ENCODE measurements at regions not wholly inside any gene's neighbourhood (a gene's known extent, or its start where the extent isn't known, plus 50 kb on each side); places are given as distances from the start of the nearest gene placed in this dataset.

GRCh38 chr12:66848967-66849366, 170.1 kb upstream of the GRIP1 start:
- no peak for DNase-seq (ENCODE audit: extremely low read depth in 1 of 2, low read depth in 1 of 2)

GRCh38 chr12:66851134-66851533, 172.3 kb upstream of the GRIP1 start:
- DNase-seq (ENCODE audit: extremely low read depth in 1 of 2, low read depth in 1 of 2), result no peak

- DNase-seq (ENCODE audit: extremely low read depth in 1 of 2, low read depth in 1 of 2), result no peak
These were observed 173.2 kb upstream of the GRIP1 start for GRCh38 chr12:66852091-66852490.

GRCh38 chr12:66852765-66853164, 173.9 kb upstream of the GRIP1 start:
- no peak for DNase-seq (ENCODE audit: extremely low read depth in 1 of 2, low read depth in 1 of 2)

GRCh38 chr12:66859751-66860440, 181.0 kb upstream of the GRIP1 start:
- no peak for DNase-seq (ENCODE audit: extremely low read depth in 1 of 2, low read depth in 1 of 2)

GRCh38 chr12:66860752-66861750, 182.2 kb upstream of the GRIP1 start:
- DNase-seq (ENCODE audit: extremely low read depth in 1 of 2, low read depth in 1 of 2), result peak in 1 of 2 donors; percentile 29

- no peak for DNase-seq (ENCODE audit: extremely low read depth in 1 of 2, low read depth in 1 of 2)
These were observed 183.6 kb upstream of the GRIP1 start for GRCh38 chr12:66862356-66862985.

GRCh38 chr12:66863276-66863675, 184.4 kb upstream of the GRIP1 start:
- no peak for DNase-seq (ENCODE audit: extremely low read depth in 1 of 2, low read depth in 1 of 2)

- no peak for DNase-seq (ENCODE audit: extremely low read depth in 1 of 2, low read depth in 1 of 2)
These were observed 199.0 kb upstream of the GRIP1 start for GRCh38 chr12:66877925-66878324.

GRCh38 chr12:66879409-66879808, 200.5 kb upstream of the GRIP1 start:
- no peak for DNase-seq (ENCODE audit: extremely low read depth in 1 of 2, low read depth in 1 of 2)

- no peak for DNase-seq (ENCODE audit: extremely low read depth in 1 of 2, low read depth in 1 of 2)
These were observed 202.5 kb upstream of the GRIP1 start for GRCh38 chr12:66881386-66881785.

GRCh38 chr12:66884091-66884490, 205.2 kb upstream of the GRIP1 start:
- no peak for DNase-seq (ENCODE audit: extremely low read depth in 1 of 2, low read depth in 1 of 2)

GRCh38 chr12:66885115-66885875, 206.4 kb upstream of the GRIP1 start:
- DNase-seq (ENCODE audit: extremely low read depth in 1 of 2, low read depth in 1 of 2), result no peak

- no peak for DNase-seq (ENCODE audit: extremely low read depth in 1 of 2, low read depth in 1 of 2)
These were observed 217.9 kb upstream of the GRIP1 start for GRCh38 chr12:66896797-66897196.

GRCh38 chr12:66898700-66899469, 220.0 kb upstream of the GRIP1 start:
- DNase-seq (ENCODE audit: extremely low read depth in 1 of 2, low read depth in 1 of 2), result no peak

GRCh38 chr12:66899588-66899987, 220.7 kb upstream of the GRIP1 start:
- no peak for DNase-seq (ENCODE audit: extremely low read depth in 1 of 2, low read depth in 1 of 2)

GRCh38 chr12:66900616-66901015, 221.7 kb upstream of the GRIP1 start:
- no peak for DNase-seq (ENCODE audit: extremely low read depth in 1 of 2, low read depth in 1 of 2)

- no peak for DNase-seq (ENCODE audit: extremely low read depth in 1 of 2, low read depth in 1 of 2)
These were observed 222.5 kb upstream of the GRIP1 start for GRCh38 chr12:66901138-66901932.

GRCh38 chr12:66902020-66902419, 223.1 kb upstream of the GRIP1 start:
- DNase-seq (ENCODE audit: extremely low read depth in 1 of 2, low read depth in 1 of 2), result no peak
